ENCODE measurements at regions not wholly inside any gene's neighbourhood (a gene's known extent, or its start where the extent isn't known, plus 50 kb on each side); places are given as distances from the start of the nearest gene placed in this dataset.

- TF ChIP-seq, protein P1, sequence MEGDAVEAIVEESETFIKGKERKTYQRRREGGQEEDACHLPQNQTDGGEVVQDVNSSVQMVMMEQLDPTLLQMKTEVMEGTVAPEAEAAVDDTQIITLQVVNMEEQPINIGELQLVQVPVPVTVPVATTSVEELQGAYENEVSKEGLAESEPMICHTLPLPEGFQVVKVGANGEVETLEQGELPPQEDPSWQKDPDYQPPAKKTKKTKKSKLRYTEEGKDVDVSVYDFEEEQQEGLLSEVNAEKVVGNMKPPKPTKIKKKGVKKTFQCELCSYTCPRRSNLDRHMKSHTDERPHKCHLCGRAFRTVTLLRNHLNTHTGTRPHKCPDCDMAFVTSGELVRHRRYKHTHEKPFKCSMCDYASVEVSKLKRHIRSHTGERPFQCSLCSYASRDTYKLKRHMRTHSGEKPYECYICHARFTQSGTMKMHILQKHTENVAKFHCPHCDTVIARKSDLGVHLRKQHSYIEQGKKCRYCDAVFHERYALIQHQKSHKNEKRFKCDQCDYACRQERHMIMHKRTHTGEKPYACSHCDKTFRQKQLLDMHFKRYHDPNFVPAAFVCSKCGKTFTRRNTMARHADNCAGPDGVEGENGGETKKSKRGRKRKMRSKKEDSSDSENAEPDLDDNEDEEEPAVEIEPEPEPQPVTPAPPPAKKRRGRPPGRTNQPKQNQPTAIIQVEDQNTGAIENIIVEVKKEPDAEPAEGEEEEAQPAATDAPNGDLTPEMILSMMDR (IDR thresholded peaks at IDR 0.05) = no peak
- TF ChIP-seq POLR2A (IDR thresholded peaks at IDR 0.05) (no peak), POLR2AphosphoS5 (IDR thresholded peaks at IDR 0.05) (no peak)
These were observed 55.3 kb downstream of the RBFOX3 start for GRCh38 chr17:79555543-79555942.
